ENCODE measurements at regions not wholly inside any gene's neighbourhood (a gene's known extent, or its start where the extent isn't known, plus 50 kb on each side); places are given as distances from the start of the nearest gene placed in this dataset.

GRCh38 chr6:19892260-19892659, 55.1 kb downstream of the ID4 start:
- TF ChIP-seq, protein P1, sequence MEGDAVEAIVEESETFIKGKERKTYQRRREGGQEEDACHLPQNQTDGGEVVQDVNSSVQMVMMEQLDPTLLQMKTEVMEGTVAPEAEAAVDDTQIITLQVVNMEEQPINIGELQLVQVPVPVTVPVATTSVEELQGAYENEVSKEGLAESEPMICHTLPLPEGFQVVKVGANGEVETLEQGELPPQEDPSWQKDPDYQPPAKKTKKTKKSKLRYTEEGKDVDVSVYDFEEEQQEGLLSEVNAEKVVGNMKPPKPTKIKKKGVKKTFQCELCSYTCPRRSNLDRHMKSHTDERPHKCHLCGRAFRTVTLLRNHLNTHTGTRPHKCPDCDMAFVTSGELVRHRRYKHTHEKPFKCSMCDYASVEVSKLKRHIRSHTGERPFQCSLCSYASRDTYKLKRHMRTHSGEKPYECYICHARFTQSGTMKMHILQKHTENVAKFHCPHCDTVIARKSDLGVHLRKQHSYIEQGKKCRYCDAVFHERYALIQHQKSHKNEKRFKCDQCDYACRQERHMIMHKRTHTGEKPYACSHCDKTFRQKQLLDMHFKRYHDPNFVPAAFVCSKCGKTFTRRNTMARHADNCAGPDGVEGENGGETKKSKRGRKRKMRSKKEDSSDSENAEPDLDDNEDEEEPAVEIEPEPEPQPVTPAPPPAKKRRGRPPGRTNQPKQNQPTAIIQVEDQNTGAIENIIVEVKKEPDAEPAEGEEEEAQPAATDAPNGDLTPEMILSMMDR (IDR thresholded peaks at IDR 0.05), result no peak
- TF ChIP-seq POLR2AphosphoS5 (IDR thresholded peaks at IDR 0.05; ENCODE audit: insufficient read depth in 1 of 2, low read depth in 1 of 2) (peak; percentile 64 to 70), POLR2A (IDR thresholded peaks at IDR 0.05) (no peak)
